Endothelial cell of umbilical vein (primary cell): ENCODE measurements at regions not wholly inside any gene's neighbourhood (a gene's known extent, or its start where the extent isn't known, plus 50 kb on each side); places are given as distances from the start of the nearest gene placed in this dataset.

Experiments
- BruUV-seq: library from RNA; stranded (reverse); fragments of 400-500 nt; replicated peaks from 2 replicates; lab custom pipeline; 2021; lab: Mats Ljungman, UMichigan
- CTCF ChIA-PET: fragments of 300-600, 350-600 bp; sonication (Branson Sonifier 250); formaldehyde crosslinking; loops from one replicate; lab custom pipeline; 2021; ENCODE audit warnings: antibody characterized with exemption, inconsistent platforms; lab: Charles Lee
- POLR2A ChIA-PET: fragments of 300-600, 350-600 bp; sonication (Branson Sonifier 250); formaldehyde crosslinking; loops from one replicate; lab custom pipeline; 2021; ENCODE audit warnings: antibody characterized with exemption, inconsistent platforms; lab: Charles Lee
- DNase-seq: peaks from one replicate; pipeline ENCODE4 v3.0.0-alpha.2; 2011; ENCODE audit warnings: low read depth, low spot score
- FAIRE-seq: peaks from 2 replicates; lab custom pipeline; 2011; peaks lifted over from hg19 to GRCh38; lab: Jason Lieb, UNC
- H2AFZ ChIP-seq: 2 replicates; pipeline ENCODE4 v1.6.0; 2012; ENCODE audit warnings: low read depth, low read length, control low read depth, inconsistent platforms
- H3K27ac ChIP-seq: 2 replicates; pipeline ENCODE4 v1.5.1; 2011; ENCODE audit warnings: low read depth, mild to moderate bottlenecking, control low read depth, low read length, moderate library complexity; ENCODE audit not compliant: insufficient read depth
- H3K27me3 ChIP-seq, 2 experiments: 2 replicates each; pipeline versions ENCODE4 v1.6.0 to v1.6.1; 2011; ENCODE audit warnings: low read length in 2 of 2, mixed read lengths in 1 of 2; ENCODE audit not compliant: control insufficient read depth in 2 of 2, insufficient read depth in 2 of 2
- H3K36me3 ChIP-seq, 2 experiments: 2 replicates in 1 of 2; 3 replicates in 1 of 2; pipeline ENCODE4 v1.5.1; 2011; ENCODE audit warnings: low read length in 2 of 2, mild to moderate bottlenecking in 1 of 2, moderate library complexity in 1 of 2; ENCODE audit not compliant: control insufficient read depth in 2 of 2, insufficient read depth in 2 of 2; ENCODE audit errors: extremely low read depth in 1 of 2
- H3K4me1 ChIP-seq: 3 replicates; pipeline ENCODE4 v1.5.1; 2011; ENCODE audit warnings: mild to moderate bottlenecking, low read length; ENCODE audit not compliant: control insufficient read depth, insufficient read depth; ENCODE audit errors: extremely low read depth
- H3K4me2 ChIP-seq: 2 replicates; pipeline ENCODE4 v1.6.1; 2011; ENCODE audit warnings: low read length, control low read depth, mixed read lengths; ENCODE audit not compliant: insufficient read depth
- H3K4me3 ChIP-seq, 3 experiments: fragments of 200-600 bp in 1 of 3; sonication (generic), shearing (Covaris generic) in 1 of 3; replicated peaks in 1 of 3; 2 replicates each; pipeline ENCODE4 v1.5.1; 2011 to 2016; ENCODE audit warnings: control low read depth in 3 of 3, low read length in 3 of 3, mild to moderate bottlenecking in 2 of 3, inconsistent platforms in 1 of 3, low read depth in 1 of 3, moderate library complexity in 1 of 3; ENCODE audit not compliant: insufficient read depth in 1 of 3
- H3K79me2 ChIP-seq: 2 replicates; pipeline ENCODE4 v1.6.0; 2012; ENCODE audit warnings: low read length, inconsistent platforms; ENCODE audit not compliant: control insufficient read depth, insufficient read depth
- H3K9ac ChIP-seq: replicated peaks from 2 replicates; pipeline ENCODE3; 2011; ENCODE audit warnings: low read length, control low read depth; ENCODE audit not compliant: insufficient read depth; ENCODE audit errors: extremely low read depth
- H3K9me1 ChIP-seq: replicated peaks from 3 replicates; pipeline ENCODE4 v1.6.0; 2011; ENCODE audit warnings: mild to moderate bottlenecking, low read length; ENCODE audit not compliant: control insufficient read depth, insufficient read depth; ENCODE audit errors: extremely low read depth
- H3K9me3 ChIP-seq: replicated peaks from 2 replicates; pipeline ENCODE4 v1.5.1; 2012; ENCODE audit warnings: low read length, inconsistent platforms; ENCODE audit not compliant: control insufficient read depth, insufficient read depth
- H4K20me1 ChIP-seq: replicated peaks from 2 replicates; pipeline ENCODE3; 2011; ENCODE audit warnings: mild to moderate bottlenecking, low read length; ENCODE audit not compliant: control insufficient read depth, insufficient read depth; ENCODE audit errors: extremely low read depth
- CTCF ChIP-seq, 2 donors: IDR thresholded peaks; 1 replicate in 1 of 2; 2 replicates in 1 of 2; pipeline ENCODE4 v1.5.1; 2011; ENCODE audit warnings: low read length in 2 of 2, mild to moderate bottlenecking in 2 of 2, moderate library complexity in 2 of 2, control low read depth in 1 of 2, inconsistent platforms in 1 of 2, low read depth in 1 of 2; ENCODE audit not compliant: insufficient read depth in 1 of 2; ENCODE audit errors: extremely low read depth in 1 of 2
- EZH2 ChIP-seq: IDR thresholded peaks from 2 replicates; pipeline ENCODE4 v1.6.1; 2012; ENCODE audit warnings: borderline replicate concordance, low read depth, mild to moderate bottlenecking, moderate library complexity, low read length, inconsistent platforms; ENCODE audit not compliant: severe bottlenecking
- FOS ChIP-seq: IDR thresholded peaks from 2 replicates; pipeline ENCODE4 v1.6.1; 2011; ENCODE audit warnings: mild to moderate bottlenecking, low read length, moderate library complexity, borderline replicate concordance; ENCODE audit not compliant: insufficient read depth
- JUN ChIP-seq: IDR thresholded peaks from 2 replicates; pipeline ENCODE4 v1.6.1; 2011; ENCODE audit warnings: borderline replicate concordance, low read depth; ENCODE audit not compliant: insufficient read length, insufficient read depth
- MAX ChIP-seq: IDR thresholded peaks from 2 replicates; pipeline ENCODE4 v1.6.1; 2011; ENCODE audit not compliant: insufficient read depth, insufficient read length
- MYC ChIP-seq: IDR thresholded peaks from one replicate; pipeline ENCODE4 v1.6.1; 2011; ENCODE audit warnings: mild to moderate bottlenecking, low read depth, low read length
- POLR2A ChIP-seq: IDR thresholded peaks from 2 replicates; pipeline ENCODE4 v1.6.1; 2012; ENCODE audit warnings: low read depth, mild to moderate bottlenecking, control low read depth, low read length
- POLR2AphosphoS5 ChIP-seq: IDR thresholded peaks from 2 replicates; pipeline ENCODE4 v1.6.1; 2012; ENCODE audit warnings: low read depth, mild to moderate bottlenecking, control low read depth, low read length, moderate library complexity; ENCODE audit not compliant: insufficient read depth
- dilution Hi-C: fragments of 300-500 bp; cut with MboI; formaldehyde crosslinking; loops from one replicate; pipeline ENCODE4 v1.15.0; 2019; ENCODE audit warnings: low sequenced_read_pairs; ENCODE audit not compliant: extremely low pct_ligation_motif_present
- intact Hi-C: fragments of 100-400 bp; cut with micrococcal nuclease; formaldehyde crosslinking; loops from one replicate; pipeline ENCODE4 v1.10.0; 2022

- H3K36me3 ChIP-seq = no peaks in the 10 kb centered on the region
- no peaks in the 10 kb centered on the region for H3K27me3 ChIP-seq
- intact Hi-C loops (no loop called here), dilution Hi-C loops (no loop called here)
- H3K27ac ChIP-seq = no peak overlapping the region
- no TSS peak for BruUV-seq
- no peak overlapping the region for H3K9ac ChIP-seq
- no peaks in the 10 kb centered on the region for H3K4me1 ChIP-seq
- no peak overlapping the region for H3K4me2 ChIP-seq
- ChIA-PET CTCF (no interaction called here), POLR2A (no interaction called here)
- H4K20me1 ChIP-seq = no peaks in the 10 kb centered on the region
- H3K79me2 ChIP-seq = no peaks in the 10 kb centered on the region
- DNase-seq (no peak), FAIRE-seq (no peak)
- no peaks in the 10 kb centered on the region for H3K9me1 ChIP-seq
- TF ChIP-seq MAX = no peak
- no peak for TF ChIP-seq POLR2AphosphoS5
- no peak for TF ChIP-seq FOS
- no peak for TF ChIP-seq JUN
- TF ChIP-seq CTCF (IDR thresholded peaks at IDR 0.05; ENCODE audit: extremely low read depth in 1 of 2, insufficient read depth in 1 of 2, low read depth in 1 of 2, low read length in 2 of 2) = no peak
- TF ChIP-seq MYC = no peak
- no peak for TF ChIP-seq POLR2A
- no peak for TF ChIP-seq EZH2
- no peak overlapping the region for H2AFZ ChIP-seq
- H3K4me3 ChIP-seq = no peak overlapping the region
- no peaks in the 10 kb centered on the region for H3K9me3 ChIP-seq
Measured at GRCh38 chr7:53446170-53446569, 410.7 kb downstream of the POM121L12 start.
